ENCODE measurements at regions not wholly inside any gene's neighbourhood (a gene's known extent, or its start where the extent isn't known, plus 50 kb on each side); places are given as distances from the start of the nearest gene placed in this dataset.
A peak's percentile ranks its signal among the peaks of the same experiment; 100 is the strongest.

DNA sequence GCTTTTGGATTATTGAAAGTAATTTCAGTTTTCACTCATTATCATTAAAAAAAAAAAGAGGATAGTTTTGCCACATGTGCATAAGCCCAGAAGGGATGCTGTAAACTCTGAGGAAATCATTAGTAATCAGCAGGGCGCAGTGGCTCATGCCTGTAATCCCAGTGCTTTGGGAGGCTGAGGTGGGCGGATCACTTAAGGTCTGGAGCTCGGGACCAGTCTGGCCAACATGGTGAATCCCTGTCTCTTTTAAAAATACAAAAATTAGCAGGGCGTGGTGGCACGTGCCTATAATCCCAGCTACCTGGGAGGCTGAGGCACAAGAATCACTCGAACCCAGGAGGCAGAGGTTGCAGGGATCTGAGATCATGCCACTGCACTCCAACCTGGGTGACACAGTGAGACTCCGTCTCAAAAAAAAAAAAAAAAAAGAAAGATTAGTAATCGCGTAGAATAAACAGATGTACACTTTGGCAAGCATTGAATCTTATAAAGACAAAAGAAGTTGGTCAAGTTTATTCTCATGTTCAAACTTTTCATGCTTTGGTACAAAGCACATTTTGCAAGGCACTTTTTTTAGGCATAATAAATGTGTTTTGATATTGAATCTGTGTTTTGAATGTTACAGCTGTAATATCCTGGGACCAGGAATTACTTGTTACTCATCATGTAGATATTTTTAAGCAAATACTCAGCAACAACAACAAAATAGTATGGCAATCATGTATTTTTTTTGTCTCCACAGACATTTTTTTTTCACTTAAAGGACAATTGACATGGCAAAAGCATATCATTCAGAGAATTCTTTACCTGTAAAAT is 93.2 kb upstream of the AGTR1 start:
- Histone ChIP-seq H3K9me3 (ENCODE audit: insufficient read depth, low read depth, low read length) (no peaks in the 10 kb centered on the region), H3K4me1 (ENCODE audit: control insufficient read depth in 1 of 2, insufficient read depth in 2 of 2, low read length in 2 of 2) (no peaks in the 10 kb centered on the region), H3K27ac (ENCODE audit: low read depth, low read length) (no peak overlapping the region), H3K18ac (ENCODE audit: low read length) (no peak overlapping the region), H3K23ac (ENCODE audit: low read length) (no peak overlapping the region), H2BK120ac (ENCODE audit: insufficient read depth, low read length, poor library complexity) (no peak overlapping the region), H4K8ac (ENCODE audit: low read depth, low read length) (no peak overlapping the region), H4K12ac (ENCODE audit: low read depth, low read length) (no peak overlapping the region), H3K9ac (ENCODE audit: low read length) (no peak overlapping the region), H3K14ac (ENCODE audit: low read length) (no peak overlapping the region), H2BK12ac (ENCODE audit: low read length) (no peak overlapping the region), H3K36me3 (ENCODE audit: control insufficient read depth in 1 of 2, insufficient read depth in 2 of 2, low read length in 2 of 2) (no peaks in the 10 kb centered on the region), H2AFZ (ENCODE audit: insufficient read depth, low read length, poor library complexity) (no peak overlapping the region), H2BK5ac (ENCODE audit: low read depth, low read length, poor library complexity) (no peak overlapping the region), H3K4me3 (ENCODE audit: low read depth, low read length) (no peak overlapping the region), H3K27me3 (ENCODE audit: insufficient read depth, low read length) (no peaks in the 10 kb centered on the region), H2AK5ac (ENCODE audit: low read length) (no peak overlapping the region), H3K4ac (ENCODE audit: low read depth, low read length) (no peak overlapping the region), H3K79me1 (ENCODE audit: low read length) (no peaks in the 10 kb centered on the region), H4K91ac (ENCODE audit: low read depth, low read length) (no peak overlapping the region), H3K79me2 (ENCODE audit: control insufficient read depth, insufficient read depth, low read length, poor library complexity) (no peaks in the 10 kb centered on the region), H3K4me2 (ENCODE audit: low read length) (no peak overlapping the region)
- DNase-seq, result peak; percentile 55 to 69
- no CpG with 5 or more reads among the region's 9 CpGs for WGBS (ENCODE audit: extremely low coverage, insufficient coverage, insufficient read length)

DNA sequence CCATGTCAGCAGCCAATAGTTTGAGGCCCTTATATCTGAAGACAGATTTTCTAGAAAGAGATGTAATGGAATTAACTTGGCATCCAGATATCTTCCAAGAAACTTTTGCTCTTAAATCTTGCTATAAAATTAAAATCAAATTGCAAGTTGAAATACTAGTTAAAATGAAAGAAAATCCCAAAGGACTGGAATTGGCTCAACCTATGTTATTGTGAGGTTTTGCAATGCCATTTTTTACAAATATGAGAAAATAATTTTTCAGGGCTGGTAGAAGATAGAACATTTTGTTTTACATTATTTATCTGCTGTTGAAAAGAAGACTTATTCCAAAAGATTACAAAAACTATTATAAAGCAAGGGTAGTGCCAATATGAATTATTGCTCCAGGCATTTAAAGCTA is 92.2 kb upstream of the AGTR1 start:
- Histone ChIP-seq H2BK5ac (ENCODE audit: low read depth, low read length, poor library complexity) (no peak overlapping the region), H3K4ac (ENCODE audit: low read depth, low read length) (no peak overlapping the region), H2BK12ac (ENCODE audit: low read length) (no peak overlapping the region), H4K8ac (ENCODE audit: low read depth, low read length) (no peak overlapping the region), H3K4me2 (ENCODE audit: low read length) (no peak overlapping the region), H3K9ac (ENCODE audit: low read length) (no peak overlapping the region), H3K79me1 (ENCODE audit: low read length) (no peaks in the 10 kb centered on the region), H3K4me1 (ENCODE audit: control insufficient read depth in 1 of 2, insufficient read depth in 2 of 2, low read length in 2 of 2) (no peaks in the 10 kb centered on the region), H2AK5ac (ENCODE audit: low read length) (no peak overlapping the region), H3K18ac (ENCODE audit: low read length) (no peak overlapping the region), H3K79me2 (ENCODE audit: control insufficient read depth, insufficient read depth, low read length, poor library complexity) (no peaks in the 10 kb centered on the region), H3K23ac (ENCODE audit: low read length) (no peak overlapping the region), H2AFZ (ENCODE audit: insufficient read depth, low read length, poor library complexity) (no peak overlapping the region), H4K12ac (ENCODE audit: low read depth, low read length) (no peak overlapping the region), H3K36me3 (ENCODE audit: control insufficient read depth in 1 of 2, insufficient read depth in 2 of 2, low read length in 2 of 2) (no peaks in the 10 kb centered on the region), H3K4me3 (ENCODE audit: low read depth, low read length) (no peak overlapping the region), H4K91ac (ENCODE audit: low read depth, low read length) (no peak overlapping the region), H3K14ac (ENCODE audit: low read length) (no peak overlapping the region), H2BK120ac (ENCODE audit: insufficient read depth, low read length, poor library complexity) (no peak overlapping the region), H3K27ac (ENCODE audit: low read depth, low read length) (no peak overlapping the region), H3K9me3 (ENCODE audit: insufficient read depth, low read depth, low read length) (no peaks in the 10 kb centered on the region), H3K27me3 (ENCODE audit: insufficient read depth, low read length) (no peaks in the 10 kb centered on the region)
- DNase-seq, result no peak

DNA sequence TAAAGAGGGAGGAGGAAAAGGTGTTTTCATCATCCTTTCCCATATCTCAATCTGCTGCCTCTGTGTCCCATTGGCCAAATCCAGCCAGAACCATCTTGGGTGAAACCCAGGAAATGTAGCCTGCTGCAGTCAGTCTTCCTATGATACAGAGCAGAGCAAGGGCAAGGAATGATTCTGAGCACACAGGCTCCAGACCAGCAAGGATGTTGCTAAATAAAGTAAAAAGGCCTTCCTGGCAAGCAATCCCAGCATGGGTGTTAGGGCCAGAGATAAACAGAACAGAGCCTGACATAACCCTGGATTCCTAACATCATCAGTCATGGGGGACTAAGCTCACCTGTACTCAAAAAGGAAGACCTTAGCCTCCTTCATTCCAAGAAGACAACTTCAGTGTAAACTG is 90.7 kb upstream of the AGTR1 start:
- Histone ChIP-seq H3K36me3 (ENCODE audit: control insufficient read depth in 1 of 2, insufficient read depth in 2 of 2, low read length in 2 of 2) (no peaks in the 10 kb centered on the region), H3K79me2 (ENCODE audit: control insufficient read depth, insufficient read depth, low read length, poor library complexity) (no peaks in the 10 kb centered on the region), H4K8ac (ENCODE audit: low read depth, low read length) (no peak overlapping the region), H3K4me1 (ENCODE audit: control insufficient read depth in 1 of 2, insufficient read depth in 2 of 2, low read length in 2 of 2) (no peaks in the 10 kb centered on the region), H2BK5ac (ENCODE audit: low read depth, low read length, poor library complexity) (no peak overlapping the region), H3K4me3 (ENCODE audit: low read depth, low read length) (no peak overlapping the region), H2BK12ac (ENCODE audit: low read length) (no peak overlapping the region), H3K18ac (ENCODE audit: low read length) (no peak overlapping the region), H3K79me1 (ENCODE audit: low read length) (no peaks in the 10 kb centered on the region), H4K91ac (ENCODE audit: low read depth, low read length) (no peak overlapping the region), H3K9ac (ENCODE audit: low read length) (no peak overlapping the region), H3K4me2 (ENCODE audit: low read length) (no peak overlapping the region), H4K12ac (ENCODE audit: low read depth, low read length) (no peak overlapping the region), H3K4ac (ENCODE audit: low read depth, low read length) (no peak overlapping the region), H3K23ac (ENCODE audit: low read length) (no peak overlapping the region), H3K27me3 (ENCODE audit: insufficient read depth, low read length) (no peaks in the 10 kb centered on the region), H2AFZ (ENCODE audit: insufficient read depth, low read length, poor library complexity) (no peak overlapping the region), H3K9me3 (ENCODE audit: insufficient read depth, low read depth, low read length) (no peaks in the 10 kb centered on the region), H2AK5ac (ENCODE audit: low read length) (no peak overlapping the region), H3K14ac (ENCODE audit: low read length) (no peak overlapping the region), H2BK120ac (ENCODE audit: insufficient read depth, low read length, poor library complexity) (no peak overlapping the region), H3K27ac (ENCODE audit: low read depth, low read length) (no peak overlapping the region)
- DNase-seq, result peak; percentile 29 to 62

DNA sequence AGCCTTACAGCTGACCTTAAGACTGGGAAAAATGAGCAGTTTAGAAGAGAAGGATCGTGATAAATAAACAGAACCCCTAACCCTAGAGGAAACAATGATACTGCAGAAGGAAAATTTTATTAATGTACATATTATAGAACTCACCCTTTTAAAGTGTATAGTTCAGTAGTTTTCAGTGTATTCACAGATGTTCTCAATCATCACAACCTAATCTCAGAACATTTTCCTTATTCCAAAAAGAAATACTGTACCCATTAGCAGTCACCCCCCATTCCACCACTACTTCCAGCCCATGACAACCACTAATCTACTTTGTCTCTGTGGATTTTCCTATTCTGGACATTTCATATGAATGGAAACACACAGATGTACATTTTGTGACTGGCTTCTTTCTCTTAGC is 90.2 kb upstream of the AGTR1 start:
- Histone ChIP-seq H3K18ac (ENCODE audit: low read length) (no peak overlapping the region), H3K27me3 (ENCODE audit: insufficient read depth, low read length) (no peaks in the 10 kb centered on the region), H3K4me3 (ENCODE audit: low read depth, low read length) (no peak overlapping the region), H3K23ac (ENCODE audit: low read length) (no peak overlapping the region), H2BK12ac (ENCODE audit: low read length) (no peak overlapping the region), H3K27ac (ENCODE audit: low read depth, low read length) (no peak overlapping the region), H2BK5ac (ENCODE audit: low read depth, low read length, poor library complexity) (no peak overlapping the region), H4K12ac (ENCODE audit: low read depth, low read length) (no peak overlapping the region), H3K4me2 (ENCODE audit: low read length) (no peak overlapping the region), H3K36me3 (ENCODE audit: control insufficient read depth in 1 of 2, insufficient read depth in 2 of 2, low read length in 2 of 2) (no peaks in the 10 kb centered on the region), H4K91ac (ENCODE audit: low read depth, low read length) (no peak overlapping the region), H3K79me1 (ENCODE audit: low read length) (no peaks in the 10 kb centered on the region), H3K79me2 (ENCODE audit: control insufficient read depth, insufficient read depth, low read length, poor library complexity) (no peaks in the 10 kb centered on the region), H3K14ac (ENCODE audit: low read length) (no peak overlapping the region), H3K9me3 (ENCODE audit: insufficient read depth, low read depth, low read length) (no peaks in the 10 kb centered on the region), H4K8ac (ENCODE audit: low read depth, low read length) (no peak overlapping the region), H3K4me1 (ENCODE audit: control insufficient read depth in 1 of 2, insufficient read depth in 2 of 2, low read length in 2 of 2) (no peaks in the 10 kb centered on the region), H3K4ac (ENCODE audit: low read depth, low read length) (no peak overlapping the region), H2BK120ac (ENCODE audit: insufficient read depth, low read length, poor library complexity) (no peak overlapping the region), H2AK5ac (ENCODE audit: low read length) (no peak overlapping the region), H2AFZ (ENCODE audit: insufficient read depth, low read length, poor library complexity) (no peak overlapping the region), H3K9ac (ENCODE audit: low read length) (no peak overlapping the region)
- no peak for DNase-seq
- no CpG with 5 or more reads among the region's 1 CpG for WGBS (ENCODE audit: extremely low coverage, insufficient coverage, insufficient read length)

Measured in trophoblast cell (in vitro differentiated cells and primary cell).